ENCODE measurements at regions not wholly inside any gene's neighbourhood (a gene's known extent, or its start where the extent isn't known, plus 50 kb on each side); places are given as distances from the start of the nearest gene placed in this dataset.

GRCh38 chr3:3739330-3740060 is 59.7 kb upstream of the LRRN1 start:
- Histone ChIP-seq H3K23ac (ENCODE audit: low read length) (no peak overlapping the region), H3K27me3 (ENCODE audit: insufficient read depth, low read length) (no peaks in the 10 kb centered on the region), H4K8ac (ENCODE audit: low read depth, low read length) (peak overlapping the region; percentile 5), H2AK5ac (ENCODE audit: low read length) (no peak overlapping the region), H3K36me3 (ENCODE audit: control insufficient read depth in 1 of 2, insufficient read depth in 2 of 2, low read length in 2 of 2) (no peaks in the 10 kb centered on the region), H3K79me1 (ENCODE audit: low read length) (peaks cover 17% of the 10 kb centered on the region), H3K4me2 (ENCODE audit: low read length) (peak overlapping the region; percentile 32), H3K27ac (ENCODE audit: low read depth, low read length) (peak overlapping the region; percentile 68), H4K91ac (ENCODE audit: low read depth, low read length) (peak overlapping the region; percentile 80), H2BK5ac (ENCODE audit: low read depth, low read length, poor library complexity) (peak overlapping the region; percentile 23), H2BK120ac (ENCODE audit: insufficient read depth, low read length, poor library complexity) (peak overlapping the region; percentile 50), H3K9ac (ENCODE audit: low read length) (no peak overlapping the region), H3K4ac (ENCODE audit: low read depth, low read length) (no peak overlapping the region), H3K14ac (ENCODE audit: low read length) (no peak overlapping the region), H2BK12ac (ENCODE audit: low read length) (peak overlapping the region; percentile 6), H3K4me3 (ENCODE audit: low read depth, low read length) (no peak overlapping the region), H3K79me2 (ENCODE audit: control insufficient read depth, insufficient read depth, low read length, poor library complexity) (no peaks in the 10 kb centered on the region), H3K18ac (ENCODE audit: low read length) (no peak overlapping the region), H4K12ac (ENCODE audit: low read depth, low read length) (no peak overlapping the region), H3K9me3 (ENCODE audit: insufficient read depth, low read depth, low read length) (peaks cover 2% of the 10 kb centered on the region), H2AFZ (ENCODE audit: insufficient read depth, low read length, poor library complexity) (no peak overlapping the region), H3K4me1 (ENCODE audit: control insufficient read depth in 1 of 2, insufficient read depth in 2 of 2, low read length in 2 of 2) (peaks cover 12 to 23% of the 10 kb centered on the region in 2 experiments)
- WGBS (ENCODE audit: extremely low coverage, insufficient coverage, insufficient read length), result no CpG with 5 or more reads among the region's 9 CpGs
- DNase-seq, result peak; percentile 76 to 89

GRCh38 chr3:3737531-3737930 is 61.7 kb upstream of the LRRN1 start:
- no peak overlapping the region for H4K8ac ChIP-seq (ENCODE audit: low read depth, low read length)
- H3K4me2 ChIP-seq (ENCODE audit: low read length), result no peak overlapping the region
- H3K36me3 ChIP-seq (ENCODE audit: control insufficient read depth in 1 of 2, insufficient read depth in 2 of 2, low read length in 2 of 2), result no peaks in the 10 kb centered on the region
- peaks cover 17% of the 10 kb centered on the region for H3K79me1 ChIP-seq (ENCODE audit: low read length)
- no peak overlapping the region for H3K4ac ChIP-seq (ENCODE audit: low read depth, low read length)
- H2BK12ac ChIP-seq (ENCODE audit: low read length), result no peak overlapping the region
- peaks cover 2% of the 10 kb centered on the region for H3K9me3 ChIP-seq (ENCODE audit: insufficient read depth, low read depth, low read length)
- no CpG with 5 or more reads among the region's 2 CpGs for WGBS (ENCODE audit: extremely low coverage, insufficient coverage, insufficient read length)
- H3K4me3 ChIP-seq (ENCODE audit: low read depth, low read length), result no peak overlapping the region
- no peak overlapping the region for H3K9ac ChIP-seq (ENCODE audit: low read length)
- no peak overlapping the region for H3K14ac ChIP-seq (ENCODE audit: low read length)
- no peak overlapping the region for H2BK120ac ChIP-seq (ENCODE audit: insufficient read depth, low read length, poor library complexity)
- H2AK5ac ChIP-seq (ENCODE audit: low read length), result no peak overlapping the region
- H3K18ac ChIP-seq (ENCODE audit: low read length), result no peak overlapping the region
- H2AFZ ChIP-seq (ENCODE audit: insufficient read depth, low read length, poor library complexity), result no peak overlapping the region
- H4K12ac ChIP-seq (ENCODE audit: low read depth, low read length), result no peak overlapping the region
- H4K91ac ChIP-seq (ENCODE audit: low read depth, low read length), result no peak overlapping the region
- H3K27me3 ChIP-seq (ENCODE audit: insufficient read depth, low read length), result no peaks in the 10 kb centered on the region
- no peak overlapping the region for H3K27ac ChIP-seq (ENCODE audit: low read depth, low read length)
- H3K4me1 ChIP-seq (ENCODE audit: control insufficient read depth in 1 of 2, insufficient read depth in 2 of 2, low read length in 2 of 2), result peaks cover 12 to 23% of the 10 kb centered on the region in 2 experiments
- no peaks in the 10 kb centered on the region for H3K79me2 ChIP-seq (ENCODE audit: control insufficient read depth, insufficient read depth, low read length, poor library complexity)
- no peak overlapping the region for H2BK5ac ChIP-seq (ENCODE audit: low read depth, low read length, poor library complexity)
- no peak for DNase-seq
- no peak overlapping the region for H3K23ac ChIP-seq (ENCODE audit: low read length)

GRCh38 chr3:3735919-3736318 is 63.3 kb upstream of the LRRN1 start:
- H3K79me2 ChIP-seq (ENCODE audit: control insufficient read depth, insufficient read depth, low read length, poor library complexity), result no peaks in the 10 kb centered on the region
- H4K8ac ChIP-seq (ENCODE audit: low read depth, low read length), result no peak overlapping the region
- no peak overlapping the region for H4K91ac ChIP-seq (ENCODE audit: low read depth, low read length)
- H3K4me2 ChIP-seq (ENCODE audit: low read length), result no peak overlapping the region
- no peak overlapping the region for H3K9ac ChIP-seq (ENCODE audit: low read length)
- H3K4ac ChIP-seq (ENCODE audit: low read depth, low read length), result no peak overlapping the region
- peaks cover 2% of the 10 kb centered on the region for H3K9me3 ChIP-seq (ENCODE audit: insufficient read depth, low read depth, low read length)
- no CpG with 5 or more reads among the region's 1 CpG for WGBS (ENCODE audit: extremely low coverage, insufficient coverage, insufficient read length)
- H3K4me1 ChIP-seq (ENCODE audit: control insufficient read depth in 1 of 2, insufficient read depth in 2 of 2, low read length in 2 of 2), result peaks cover 8 to 15% of the 10 kb centered on the region in 2 experiments
- no peak overlapping the region for H2BK120ac ChIP-seq (ENCODE audit: insufficient read depth, low read length, poor library complexity)
- no peak overlapping the region for H4K12ac ChIP-seq (ENCODE audit: low read depth, low read length)
- H3K23ac ChIP-seq (ENCODE audit: low read length), result no peak overlapping the region
- H3K79me1 ChIP-seq (ENCODE audit: low read length), result peaks cover 13% of the 10 kb centered on the region
- H3K36me3 ChIP-seq (ENCODE audit: control insufficient read depth in 1 of 2, insufficient read depth in 2 of 2, low read length in 2 of 2), result no peaks in the 10 kb centered on the region
- no peaks in the 10 kb centered on the region for H3K27me3 ChIP-seq (ENCODE audit: insufficient read depth, low read length)
- no peak overlapping the region for H3K4me3 ChIP-seq (ENCODE audit: low read depth, low read length)
- no peak overlapping the region for H2BK12ac ChIP-seq (ENCODE audit: low read length)
- DNase-seq, result no peak
- H3K27ac ChIP-seq (ENCODE audit: low read depth, low read length), result no peak overlapping the region
- no peak overlapping the region for H2AK5ac ChIP-seq (ENCODE audit: low read length)
- no peak overlapping the region for H2AFZ ChIP-seq (ENCODE audit: insufficient read depth, low read length, poor library complexity)
- H3K18ac ChIP-seq (ENCODE audit: low read length), result no peak overlapping the region
- H2BK5ac ChIP-seq (ENCODE audit: low read depth, low read length, poor library complexity), result no peak overlapping the region
- H3K14ac ChIP-seq (ENCODE audit: low read length), result no peak overlapping the region

- Histone ChIP-seq H2AFZ (ENCODE audit: insufficient read depth, low read length, poor library complexity) (no peak overlapping the region), H3K23ac (ENCODE audit: low read length) (no peak overlapping the region), H4K12ac (ENCODE audit: low read depth, low read length) (no peak overlapping the region), H3K4me2 (ENCODE audit: low read length) (no peak overlapping the region), H3K4me3 (ENCODE audit: low read depth, low read length) (no peak overlapping the region), H3K4me1 (ENCODE audit: control insufficient read depth in 1 of 2, insufficient read depth in 2 of 2, low read length in 2 of 2) (peaks cover 4 to 6% of the 10 kb centered on the region in 2 experiments), H3K79me2 (ENCODE audit: control insufficient read depth, insufficient read depth, low read length, poor library complexity) (no peaks in the 10 kb centered on the region), H3K14ac (ENCODE audit: low read length) (peak overlapping the region; percentile 72), H3K36me3 (ENCODE audit: control insufficient read depth in 1 of 2, insufficient read depth in 2 of 2, low read length in 2 of 2) (no peaks in the 10 kb centered on the region), H3K9ac (ENCODE audit: low read length) (no peak overlapping the region), H2BK12ac (ENCODE audit: low read length) (peak overlapping the region; percentile 80), H3K27ac (ENCODE audit: low read depth, low read length) (no peak overlapping the region), H4K91ac (ENCODE audit: low read depth, low read length) (no peak overlapping the region), H2AK5ac (ENCODE audit: low read length) (peak overlapping the region; percentile 81), H3K9me3 (ENCODE audit: insufficient read depth, low read depth, low read length) (peaks cover 2% of the 10 kb centered on the region), H2BK5ac (ENCODE audit: low read depth, low read length, poor library complexity) (no peak overlapping the region), H4K8ac (ENCODE audit: low read depth, low read length) (no peak overlapping the region), H3K79me1 (ENCODE audit: low read length) (peaks cover 9% of the 10 kb centered on the region), H3K18ac (ENCODE audit: low read length) (no peak overlapping the region), H3K27me3 (ENCODE audit: insufficient read depth, low read length) (no peaks in the 10 kb centered on the region), H2BK120ac (ENCODE audit: insufficient read depth, low read length, poor library complexity) (no peak overlapping the region), H3K4ac (ENCODE audit: low read depth, low read length) (no peak overlapping the region)
- WGBS (ENCODE audit: extremely low coverage, insufficient coverage, insufficient read length), result no CpG with 5 or more reads among the region's 6 CpGs
- DNase-seq, result no peak
These were observed 64.3 kb upstream of the LRRN1 start for GRCh38 chr3:3734881-3735280.

Data from trophoblast cell (in vitro differentiated cells and primary cell).